ENCODE measurements at regions not wholly inside any gene's neighbourhood (a gene's known extent, or its start where the extent isn't known, plus 50 kb on each side); places are given as distances from the start of the nearest gene placed in this dataset.

- DNase-seq (ENCODE audit: extremely low spot score) = no peak
- intact Hi-C loops (cut with DNase I) = no loop called here
- WGBS = 82% methylated on average over 1 of the region's 1 CpG
- TF ChIP-seq POLR2A (IDR thresholded peaks at IDR 0.05; ENCODE audit: low read depth) (no peak), POLR2AphosphoS5 (IDR thresholded peaks at IDR 0.05) (no peak), CTCF (IDR thresholded peaks at IDR 0.05) (no peak), EP300 (IDR thresholded peaks at IDR 0.05) (no peak)
- H3K36me3 ChIP-seq = no peaks in the 10 kb centered on the region
- H3K4me1 ChIP-seq = no peaks in the 10 kb centered on the region
- H3K27ac ChIP-seq (replicated peaks in 1 of 4) = no peak overlapping the region
- no peaks in the 10 kb centered on the region for H3K27me3 ChIP-seq
- H3K9me3 ChIP-seq = peaks cover 0 to 20% (median 16%) of the 10 kb centered on the region in 4 donors
- no peak overlapping the region for H3K4me3 ChIP-seq
These were observed 819.3 kb downstream of the KCNJ2 start for GRCh38 chr17:70988622-70989021.

- no peak for DNase-seq (ENCODE audit: extremely low spot score)
- H3K27me3 ChIP-seq = no peaks in the 10 kb centered on the region
- intact Hi-C loops (cut with DNase I) = no loop called here
- H3K4me3 ChIP-seq = no peak overlapping the region
- H3K36me3 ChIP-seq = no peaks in the 10 kb centered on the region
- 86% methylated on average over 5 of the region's 5 CpGs for WGBS
- H3K27ac ChIP-seq (replicated peaks in 1 of 4) = no peak overlapping the region
- peaks cover 0 to 13% (median 12%) of the 10 kb centered on the region in 4 donors for H3K9me3 ChIP-seq
- H3K4me1 ChIP-seq = no peaks in the 10 kb centered on the region
- no peak for TF ChIP-seq EP300 (IDR thresholded peaks at IDR 0.05)
These were observed 819.9 kb downstream of the KCNJ2 start for GRCh38 chr17:70989280-70989679.

- TF ChIP-seq CTCF (IDR thresholded peaks at IDR 0.05) (no peak), POLR2A (IDR thresholded peaks at IDR 0.05; ENCODE audit: low read depth) (no peak), EP300 (IDR thresholded peaks at IDR 0.05) (no peak), POLR2AphosphoS5 (IDR thresholded peaks at IDR 0.05) (no peak)
- intact Hi-C loops (cut with DNase I) = no loop called here
- no peak overlapping the region for H3K27ac ChIP-seq (replicated peaks in 1 of 4)
- WGBS = 73% methylated on average over 2 of the region's 2 CpGs
- no peaks in the 10 kb centered on the region for H3K9me3 ChIP-seq
- no peak for DNase-seq (ENCODE audit: extremely low spot score)
- H3K36me3 ChIP-seq = no peaks in the 10 kb centered on the region
- no peaks in the 10 kb centered on the region for H3K27me3 ChIP-seq
- no peak overlapping the region for H3K4me3 ChIP-seq
- no peaks in the 10 kb centered on the region for H3K4me1 ChIP-seq
These were observed 824.9 kb downstream of the KCNJ2 start for GRCh38 chr17:70994194-70994593.

GRCh38 chr17:70995997-70996396 is 826.7 kb downstream of the KCNJ2 start:
- no peak for TF ChIP-seq CTCF (IDR thresholded peaks at IDR 0.05)
- no peak for TF ChIP-seq EP300 (IDR thresholded peaks at IDR 0.05)
- TF ChIP-seq POLR2A (IDR thresholded peaks at IDR 0.05; ENCODE audit: low read depth) = no peak
- TF ChIP-seq POLR2AphosphoS5 (IDR thresholded peaks at IDR 0.05) = no peak
- Histone ChIP-seq H3K36me3 (no peaks in the 10 kb centered on the region), H3K27me3 (no peaks in the 10 kb centered on the region), H3K27ac (replicated peaks in 1 of 4) (no peak overlapping the region), H3K4me1 (no peaks in the 10 kb centered on the region), H3K9me3 (no peaks in the 10 kb centered on the region), H3K4me3 (no peak overlapping the region)
- DNase-seq (ENCODE audit: extremely low spot score) = no peak
- intact Hi-C loops (cut with DNase I) = no loop called here

- H3K36me3 ChIP-seq = no peaks in the 10 kb centered on the region
- 72% methylated on average over 12 of the region's 12 CpGs for WGBS
These were observed 834.4 kb downstream of the KCNJ2 start for GRCh38 chr17:71003736-71004135.

More at GRCh38 chr17:71003736-71004135, 834.4 kb downstream of the KCNJ2 start:
- H3K27me3 ChIP-seq = no peaks in the 10 kb centered on the region
- intact Hi-C loops (cut with DNase I) = no loop called here
- no peak for TF ChIP-seq EP300 (IDR thresholded peaks at IDR 0.05)
- TF ChIP-seq CTCF (IDR thresholded peaks at IDR 0.05) = no peak
- TF ChIP-seq POLR2AphosphoS5 (IDR thresholded peaks at IDR 0.05) = no peak
- TF ChIP-seq POLR2A (IDR thresholded peaks at IDR 0.05; ENCODE audit: low read depth) = no peak
- no peak overlapping the region for H3K27ac ChIP-seq (replicated peaks in 1 of 4)
- H3K4me3 ChIP-seq = no peak overlapping the region
- no peaks in the 10 kb centered on the region for H3K4me1 ChIP-seq
- no peaks in the 10 kb centered on the region for H3K9me3 ChIP-seq
- DNase-seq (ENCODE audit: extremely low spot score) = no peak
